Subcutaneous abdominal adipose tissue (tissue), 5 donors: ENCODE measurements at regions not wholly inside any gene's neighbourhood (a gene's known extent, or its start where the extent isn't known, plus 50 kb on each side); places are given as distances from the start of the nearest gene placed in this dataset.

Experiments used
- H3K27ac ChIP-seq: one replicate; pipeline ENCODE4 v1.7.0; 2013; ENCODE audit warnings: low read depth, mild to moderate bottlenecking, inconsistent platforms, low read length, moderate library complexity
- H3K27me3 ChIP-seq, 5 donors: one replicate each; pipeline ENCODE4 v1.7.0; 2013; ENCODE audit warnings: low read length in 5 of 5, inconsistent platforms in 1 of 5; ENCODE audit not compliant: control insufficient read depth in 5 of 5, insufficient read depth in 4 of 5
- H3K36me3 ChIP-seq, 5 donors: one replicate each; pipeline ENCODE4 v1.7.0; 2013; ENCODE audit warnings: low read length in 5 of 5; ENCODE audit not compliant: control insufficient read depth in 5 of 5, insufficient read depth in 5 of 5
- H3K4me1 ChIP-seq, 5 donors: one replicate each; pipeline ENCODE4 v1.7.0; 2013; ENCODE audit warnings: low read length in 5 of 5, mild to moderate bottlenecking in 3 of 5, moderate library complexity in 1 of 5; ENCODE audit not compliant: control insufficient read depth in 5 of 5, insufficient read depth in 5 of 5
- H3K4me3 ChIP-seq, 5 donors: one replicate each; pipeline ENCODE4 v1.7.0; 2013; ENCODE audit warnings: low read length in 5 of 5, low read depth in 1 of 5
- H3K9ac ChIP-seq, 5 donors: one replicate each; pipeline ENCODE4 v1.7.0; 2013; ENCODE audit warnings: low read length in 5 of 5, mild to moderate bottlenecking in 4 of 5, moderate library complexity in 3 of 5
- H3K9me3 ChIP-seq, 5 donors: one replicate each; pipeline ENCODE4 v1.7.0; 2013; ENCODE audit warnings: low read length in 5 of 5; ENCODE audit not compliant: control insufficient read depth in 5 of 5
- donor health status: healthy.
- donor health status: healthy.
- donor health status: healthy.
- donor health status: healthy.
- donor health status: healthy.

- H3K9me3 ChIP-seq: peaks cover 2 to 12% (median 4%) of the 10 kb centered on the region in 5 donors
- H3K27ac ChIP-seq: no peak overlapping the region
- no peak overlapping the region for H3K9ac ChIP-seq
- H3K36me3 ChIP-seq: no peaks in the 10 kb centered on the region
- no peaks in the 10 kb centered on the region for H3K27me3 ChIP-seq
- H3K4me1 ChIP-seq: no peaks in the 10 kb centered on the region
- no peak overlapping the region for H3K4me3 ChIP-seq
Measured at GRCh38 chr12:107551434-107551833, 134.2 kb upstream of the PWP1 start.

- Histone ChIP-seq H3K27ac (no peak overlapping the region), H3K9ac (no peak overlapping the region), H3K9me3 (peaks cover 2 to 12% (median 4%) of the 10 kb centered on the region in 5 donors), H3K36me3 (no peaks in the 10 kb centered on the region), H3K4me3 (no peak overlapping the region), H3K27me3 (no peaks in the 10 kb centered on the region), H3K4me1 (no peaks in the 10 kb centered on the region)
Measured at GRCh38 chr12:107552263-107552662, 133.3 kb upstream of the PWP1 start.

GRCh38 chr12:107553211-107553765 is 132.3 kb upstream of the PWP1 start:
- H3K27me3 ChIP-seq: no peaks in the 10 kb centered on the region
- H3K4me1 ChIP-seq: no peaks in the 10 kb centered on the region
- no peak overlapping the region for H3K27ac ChIP-seq
- no peaks in the 10 kb centered on the region for H3K36me3 ChIP-seq
- no peak overlapping the region for H3K9ac ChIP-seq
- H3K9me3 ChIP-seq: peaks cover 2 to 12% (median 4%) of the 10 kb centered on the region in 5 donors
- H3K4me3 ChIP-seq: no peak overlapping the region

GRCh38 chr12:107554941-107555340 is 130.7 kb upstream of the PWP1 start:
- H3K27me3 ChIP-seq: no peaks in the 10 kb centered on the region
- no peaks in the 10 kb centered on the region for H3K4me1 ChIP-seq
- H3K9ac ChIP-seq: no peak overlapping the region
- no peak overlapping the region for H3K4me3 ChIP-seq
- no peaks in the 10 kb centered on the region for H3K36me3 ChIP-seq
- no peaks in the 10 kb centered on the region for H3K9me3 ChIP-seq
- H3K27ac ChIP-seq: no peak overlapping the region

GRCh38 chr12:107557026-107557425 is 128.6 kb upstream of the PWP1 start:
- Histone ChIP-seq H3K27ac (no peak overlapping the region), H3K27me3 (no peaks in the 10 kb centered on the region), H3K4me3 (no peak overlapping the region), H3K36me3 (no peaks in the 10 kb centered on the region), H3K9me3 (no peaks in the 10 kb centered on the region), H3K9ac (no peak overlapping the region), H3K4me1 (peaks cover 0 to 3% (median 0%) of the 10 kb centered on the region in 5 donors)

- Histone ChIP-seq H3K4me1 (peaks cover 0 to 3% (median 0%) of the 10 kb centered on the region in 5 donors), H3K27ac (no peak overlapping the region), H3K36me3 (no peaks in the 10 kb centered on the region), H3K4me3 (no peak overlapping the region), H3K9ac (no peak overlapping the region), H3K9me3 (no peaks in the 10 kb centered on the region), H3K27me3 (no peaks in the 10 kb centered on the region)
Measured at GRCh38 chr12:107557589-107558100, 128.0 kb upstream of the PWP1 start.

- Histone ChIP-seq H3K9me3 (no peaks in the 10 kb centered on the region), H3K27me3 (no peaks in the 10 kb centered on the region), H3K27ac (no peak overlapping the region), H3K4me3 (no peak overlapping the region), H3K9ac (no peak overlapping the region), H3K4me1 (peaks cover 0 to 3% (median 0%) of the 10 kb centered on the region in 5 donors), H3K36me3 (no peaks in the 10 kb centered on the region)
Measured at GRCh38 chr12:107558141-107558815, 127.3 kb upstream of the PWP1 start.

GRCh38 chr12:107558816-107559382 is 126.7 kb upstream of the PWP1 start:
- Histone ChIP-seq H3K4me1 (peaks cover 0 to 3% (median 0%) of the 10 kb centered on the region in 5 donors), H3K4me3 (no peak overlapping the region), H3K27ac (no peak overlapping the region), H3K36me3 (no peaks in the 10 kb centered on the region), H3K27me3 (no peaks in the 10 kb centered on the region), H3K9me3 (no peaks in the 10 kb centered on the region), H3K9ac (no peak overlapping the region)

GRCh38 chr12:107560165-107560898 is 125.3 kb upstream of the PWP1 start:
- Histone ChIP-seq H3K36me3 (no peaks in the 10 kb centered on the region), H3K27ac (no peak overlapping the region), H3K4me1 (peaks cover 0 to 3% (median 0%) of the 10 kb centered on the region in 5 donors), H3K4me3 (no peak overlapping the region), H3K9me3 (no peaks in the 10 kb centered on the region), H3K9ac (no peak overlapping the region), H3K27me3 (no peaks in the 10 kb centered on the region)

- Histone ChIP-seq H3K9ac (no peak overlapping the region), H3K4me3 (no peak overlapping the region), H3K4me1 (peaks cover 0 to 3% (median 0%) of the 10 kb centered on the region in 5 donors), H3K27ac (no peak overlapping the region), H3K9me3 (no peaks in the 10 kb centered on the region), H3K36me3 (no peaks in the 10 kb centered on the region), H3K27me3 (no peaks in the 10 kb centered on the region)
Measured at GRCh38 chr12:107560899-107561285, 124.7 kb upstream of the PWP1 start.
